Astrocyte of the cerebellum (primary cell): ENCODE measurements at regions not wholly inside any gene's neighbourhood (a gene's known extent, or its start where the extent isn't known, plus 50 kb on each side); places are given as distances from the start of the nearest gene placed in this dataset.
"Not testable (repeated sequence)": the region's sequence is repeated elsewhere in the genome, so short reads cannot be mapped to it uniquely, and the experiment has no call there.

Experiments
- DNase-seq: peaks from one replicate; pipeline ENCODE4 v3.0.0-alpha.2; 2011; ENCODE audit warnings: low read depth
- H3K4me3 ChIP-seq: 2 replicates; pipeline ENCODE4 v1.5.1; 2011; ENCODE audit warnings: mild to moderate bottlenecking, low read depth, low read length, moderate library complexity
- CTCF ChIP-seq: IDR thresholded peaks from 2 replicates; pipeline ENCODE4 v1.5.1; 2012; ENCODE audit warnings: low read length, low read depth, moderate library complexity, mild to moderate bottlenecking; ENCODE audit errors: missing control alignments
- in situ Hi-C: cut with HindIII; loops from 2 replicates; pipeline ENCODE4 v1.10.0; 2017; ENCODE audit warnings: low sequenced_read_pairs

DNA sequence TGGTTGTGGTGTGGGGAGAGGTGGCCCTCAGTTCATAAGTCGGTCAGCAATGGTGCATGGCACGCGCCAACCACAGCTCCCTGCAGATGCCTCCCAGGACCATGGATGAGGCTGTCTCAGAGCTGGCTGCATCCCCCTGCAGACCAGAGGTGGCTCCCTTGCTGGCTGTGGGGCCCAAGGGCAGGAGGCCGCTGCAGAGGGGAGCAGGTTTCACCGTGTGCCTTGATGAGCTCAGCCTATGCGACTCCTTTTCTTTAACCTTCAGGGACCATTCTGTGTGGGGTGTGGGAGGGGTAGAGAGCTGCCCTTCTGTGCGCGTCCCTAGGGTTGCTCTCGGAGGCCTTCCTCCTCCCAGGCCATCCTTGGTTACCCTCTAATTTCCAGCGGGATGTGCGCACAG lies 152.4 kb downstream of the ACTR3B start:
- no peak overlapping the region for H3K4me3 ChIP-seq
- in situ Hi-C loops = no loop called here
- no peak for TF ChIP-seq CTCF
- no peak for DNase-seq

- DNase-seq = no peak
- in situ Hi-C loops = no loop called here
- H3K4me3 ChIP-seq = no peak overlapping the region
- TF ChIP-seq CTCF = no peak
These were observed 153.0 kb downstream of the ACTR3B start for GRCh38 chr7:152912511-152912910.

GRCh38 chr7:152913492-152913891 lies 153.9 kb downstream of the ACTR3B start:
- TF ChIP-seq CTCF = no peak
- no peak overlapping the region for H3K4me3 ChIP-seq
- DNase-seq = no peak
- in situ Hi-C loops = no loop called here

GRCh38 chr7:152914014-152914844 lies 154.7 kb downstream of the ACTR3B start:
- no peak for TF ChIP-seq CTCF
- in situ Hi-C loops = no loop called here
- DNase-seq = no peak
- no peak overlapping the region for H3K4me3 ChIP-seq

- H3K4me3 ChIP-seq, in situ Hi-C loops, DNase-seq: not testable (repeated sequence)
These were observed 155.2 kb downstream of the ACTR3B start for GRCh38 chr7:152914845-152915102.

GRCh38 chr7:152922318-152923081 lies 162.9 kb downstream of the ACTR3B start:
- DNase-seq = no peak
- in situ Hi-C loops = no loop called here
- TF ChIP-seq CTCF = no peak
- no peak overlapping the region for H3K4me3 ChIP-seq

- no peak overlapping the region for H3K4me3 ChIP-seq
- DNase-seq = no peak
- in situ Hi-C loops = no loop called here
- TF ChIP-seq CTCF = no peak
These were observed 164.2 kb downstream of the ACTR3B start for GRCh38 chr7:152923711-152924110.
